ENCODE measurements at regions not wholly inside any gene's neighbourhood (a gene's known extent, or its start where the extent isn't known, plus 50 kb on each side); places are given as distances from the start of the nearest gene placed in this dataset.

GRCh38 chr7:51477323-51477722 lies 160.7 kb upstream of the COBL start:
- TF ChIP-seq ZBTB8A (tag by site-specific recombination; IDR thresholded peaks at IDR 0.05), result no peak
- TF ChIP-seq ZNF37A (tag by site-specific recombination; IDR thresholded peaks at IDR 0.05), result no peak
- TF ChIP-seq CTCF (tag by site-specific recombination; IDR thresholded peaks at IDR 0.05), result no peak
- no peak for TF ChIP-seq PBX3 (CRISPR knock-in tag; IDR thresholded peaks at IDR 0.05)
- no peak for TF ChIP-seq ZNF121 (tag by site-specific recombination; IDR thresholded peaks at IDR 0.05)
- no peak for TF ChIP-seq ZNF626 (tag by site-specific recombination; IDR thresholded peaks at IDR 0.05)
- TF ChIP-seq OSR2 (tag by site-specific recombination; IDR thresholded peaks at IDR 0.05), result no peak
- no peak for TF ChIP-seq ZEB2 (tag by site-specific recombination; IDR thresholded peaks at IDR 0.05)
- TF ChIP-seq ZNF785 (tag by site-specific recombination; IDR thresholded peaks at IDR 0.05), result no peak
- no peak for TF ChIP-seq ZNF391 (tag by site-specific recombination; IDR thresholded peaks at IDR 0.05; ENCODE audit: borderline replicate concordance, low read depth)
- no peak for TF ChIP-seq TSHZ1 (tag by site-specific recombination; IDR thresholded peaks at IDR 0.05; ENCODE audit: borderline replicate concordance)
- no peak for TF ChIP-seq ZNF423 (tag by site-specific recombination; IDR thresholded peaks at IDR 0.05)
- TF ChIP-seq ZNF692 (tag by site-specific recombination; IDR thresholded peaks at IDR 0.05), result no peak
- no peak for TF ChIP-seq HOXA7 (CRISPR knock-in tag; IDR thresholded peaks at IDR 0.05; ENCODE audit: borderline replicate concordance)

Measured in HEK293 (cell line).